MCF 10A (cell line): ENCODE measurements at regions not wholly inside any gene's neighbourhood (a gene's known extent, or its start where the extent isn't known, plus 50 kb on each side); places are given as distances from the start of the nearest gene placed in this dataset.

Experiments used
- BruUV-seq: library from RNA; stranded (reverse); fragments of 400-500 nt; replicated peaks from 2 replicates; lab custom pipeline; 2021; lab: Mats Ljungman, UMichigan
- CTCF ChIA-PET: fragments of 300-600 bp; sonication (Branson Sonifier 250); formaldehyde crosslinking; extraction: SDS; loops from one replicate; lab custom pipeline; 2021; ENCODE audit warnings: antibody characterized with exemption, inconsistent platforms; lab: Yijun Ruan, JAX
- POLR2A ChIA-PET: fragments of 300-600, 350-650 bp; sonication (Branson Sonifier 250); formaldehyde crosslinking; extraction: SDS; loops from one replicate; lab custom pipeline; 2020; ENCODE audit warnings: antibody characterized with exemption, inconsistent platforms; lab: Yijun Ruan, JAX
- DNase-seq: peaks from one replicate; pipeline ENCODE4 v3.0.0-alpha.2; 2018; ENCODE audit not compliant: unreplicated experiment
- H3K27ac Mint-ChIP-seq: one replicate; pipeline ENCODE4 v1.8.0; 2022; ENCODE audit warnings: mild to moderate bottlenecking, low read depth, mixed read lengths; ENCODE audit not compliant: unreplicated experiment
- H3K27me3 Mint-ChIP-seq: one replicate; pipeline ENCODE4 v1.8.0; 2022; ENCODE audit warnings: mixed read lengths; ENCODE audit not compliant: insufficient read depth, unreplicated experiment
- H3K36me3 Mint-ChIP-seq: one replicate; pipeline ENCODE4 v1.8.0; 2022; ENCODE audit warnings: mild to moderate bottlenecking, moderate library complexity, mixed read lengths; ENCODE audit not compliant: insufficient read depth, unreplicated experiment
- H3K4me1 Mint-ChIP-seq: one replicate; pipeline ENCODE4 v1.8.0; 2022; ENCODE audit warnings: mixed read lengths; ENCODE audit not compliant: insufficient read depth, unreplicated experiment
- H3K4me3 Mint-ChIP-seq: one replicate; pipeline ENCODE4 v1.8.0; 2022; ENCODE audit warnings: mild to moderate bottlenecking, moderate library complexity, mixed read lengths; ENCODE audit not compliant: unreplicated experiment
- H3K9me3 Mint-ChIP-seq: one replicate; pipeline ENCODE4 v1.8.0; 2022; ENCODE audit warnings: mixed read lengths; ENCODE audit not compliant: unreplicated experiment
- intact Hi-C: fragments of 100-400 bp; cut with micrococcal nuclease; formaldehyde crosslinking; loops from 2 replicates; pipeline ENCODE4 v1.14.1; 2022
- TF ChIP-seq, protein P1 (sequence below): fragments of 200-600 bp; IDR thresholded peaks from one replicate; pipeline ENCODE4 v1.8.0; 2022; ENCODE audit warnings: antibody characterized with exemption, mild to moderate bottlenecking; ENCODE audit not compliant: unreplicated experiment

DNA sequence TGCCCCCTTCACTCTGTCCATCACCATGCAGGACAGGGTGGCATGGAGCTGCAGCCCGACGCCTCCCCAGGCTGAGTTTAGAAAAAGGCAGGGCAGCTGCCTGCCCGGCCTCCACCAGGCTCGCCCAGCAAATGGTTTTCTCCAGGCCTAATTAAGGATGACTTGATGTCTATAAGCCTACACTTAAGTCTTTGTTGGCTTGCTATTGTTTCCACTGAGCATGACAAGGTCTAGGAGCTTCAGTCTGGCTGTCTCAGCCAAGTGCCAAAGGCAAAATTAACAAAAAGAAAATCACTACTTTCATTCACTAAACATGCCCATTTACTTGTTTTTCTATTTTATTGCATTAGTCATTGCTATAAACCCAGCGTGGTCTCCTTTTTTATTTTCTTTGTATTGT lies 372.2 kb downstream of the INSIG2 start:
- intact Hi-C loops = no loop called here
- ChIA-PET CTCF (interaction anchor here (0.7 to 1.0 kb wide), 2 partner anchors 12 to 871 kb away, joined by 3 read pairs; no protein-coding TSS in a partner anchor), POLR2A (interaction anchor here (0.6 kb wide), 1 partner anchor 13 kb away, joined by 3 read pairs; no protein-coding TSS in a partner anchor)
- DNase-seq = no peak
- BruUV-seq = no TSS peak
- Mint-ChIP-seq H3K27me3 (no peaks in the 10 kb centered on the region), H3K9me3 (no peaks in the 10 kb centered on the region), H3K4me3 (no peak overlapping the region), H3K27ac (no peak overlapping the region), H3K36me3 (no peaks in the 10 kb centered on the region), H3K4me1 (no peaks in the 10 kb centered on the region)
- TF ChIP-seq, protein P1, sequence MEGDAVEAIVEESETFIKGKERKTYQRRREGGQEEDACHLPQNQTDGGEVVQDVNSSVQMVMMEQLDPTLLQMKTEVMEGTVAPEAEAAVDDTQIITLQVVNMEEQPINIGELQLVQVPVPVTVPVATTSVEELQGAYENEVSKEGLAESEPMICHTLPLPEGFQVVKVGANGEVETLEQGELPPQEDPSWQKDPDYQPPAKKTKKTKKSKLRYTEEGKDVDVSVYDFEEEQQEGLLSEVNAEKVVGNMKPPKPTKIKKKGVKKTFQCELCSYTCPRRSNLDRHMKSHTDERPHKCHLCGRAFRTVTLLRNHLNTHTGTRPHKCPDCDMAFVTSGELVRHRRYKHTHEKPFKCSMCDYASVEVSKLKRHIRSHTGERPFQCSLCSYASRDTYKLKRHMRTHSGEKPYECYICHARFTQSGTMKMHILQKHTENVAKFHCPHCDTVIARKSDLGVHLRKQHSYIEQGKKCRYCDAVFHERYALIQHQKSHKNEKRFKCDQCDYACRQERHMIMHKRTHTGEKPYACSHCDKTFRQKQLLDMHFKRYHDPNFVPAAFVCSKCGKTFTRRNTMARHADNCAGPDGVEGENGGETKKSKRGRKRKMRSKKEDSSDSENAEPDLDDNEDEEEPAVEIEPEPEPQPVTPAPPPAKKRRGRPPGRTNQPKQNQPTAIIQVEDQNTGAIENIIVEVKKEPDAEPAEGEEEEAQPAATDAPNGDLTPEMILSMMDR = no peak

DNA sequence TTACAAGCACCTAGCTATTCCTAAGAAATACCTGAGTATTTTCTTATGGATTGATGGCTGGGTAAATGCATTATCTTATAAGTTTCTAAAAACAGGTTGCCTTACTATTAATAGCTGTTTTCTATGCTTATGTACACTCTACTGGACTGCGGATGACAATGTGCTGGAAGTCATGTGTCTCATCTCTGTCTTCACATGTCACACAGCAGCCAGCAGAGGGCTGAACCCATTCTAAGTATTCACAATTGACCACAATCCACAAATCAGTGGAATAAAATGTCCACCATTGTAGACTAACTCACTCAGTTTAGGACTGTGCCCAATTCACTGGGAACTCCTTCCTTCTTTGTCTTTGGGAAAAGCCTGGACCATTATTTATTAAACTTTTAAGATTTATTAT lies 371.2 kb downstream of the INSIG2 start:
- no peaks in the 10 kb centered on the region for H3K36me3 Mint-ChIP-seq
- TF ChIP-seq, protein P1 = no peak
- no peak overlapping the region for H3K27ac Mint-ChIP-seq
- H3K4me3 Mint-ChIP-seq = no peak overlapping the region
- no peaks in the 10 kb centered on the region for H3K27me3 Mint-ChIP-seq
- H3K4me1 Mint-ChIP-seq = no peaks in the 10 kb centered on the region
- DNase-seq = no peak
- ChIA-PET POLR2A (no interaction called here), CTCF (no interaction called here)
- BruUV-seq = no TSS peak
- no peaks in the 10 kb centered on the region for H3K9me3 Mint-ChIP-seq
- intact Hi-C loops = no loop called here

DNA sequence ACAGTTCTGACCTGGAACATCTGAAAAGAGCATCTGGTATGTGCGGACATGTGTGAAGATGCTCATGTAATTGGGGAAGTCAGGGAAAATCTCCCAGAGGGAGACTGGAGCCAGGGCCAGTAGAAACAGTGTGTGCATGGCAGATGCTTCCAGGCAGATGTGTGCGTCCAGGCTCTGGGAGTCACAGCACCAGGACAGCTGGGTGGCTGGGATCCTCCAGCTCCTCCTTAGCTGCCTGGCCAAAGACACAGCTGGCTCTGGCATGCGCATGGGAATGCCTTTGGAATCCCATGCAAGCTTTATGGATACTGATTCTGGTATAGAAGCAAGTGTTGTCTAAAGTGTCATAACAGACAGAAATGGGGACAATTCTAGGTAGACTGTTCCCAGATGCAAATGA lies 369.7 kb downstream of the INSIG2 start:
- TF ChIP-seq, protein P1 = no peak
- Mint-ChIP-seq H3K4me1 (no peaks in the 10 kb centered on the region), H3K36me3 (no peaks in the 10 kb centered on the region), H3K9me3 (no peaks in the 10 kb centered on the region), H3K27ac (no peak overlapping the region), H3K27me3 (no peaks in the 10 kb centered on the region), H3K4me3 (no peak overlapping the region)
- ChIA-PET POLR2A (no interaction called here), CTCF (interaction anchor here (0.6 to 1.7 kb wide), 3 partner anchors 10 to 1184 kb away, joined by 3 to 4 read pairs (median 3); no protein-coding TSS in a partner anchor)
- intact Hi-C loops = no loop called here
- BruUV-seq = no TSS peak
- DNase-seq = no peak

DNA sequence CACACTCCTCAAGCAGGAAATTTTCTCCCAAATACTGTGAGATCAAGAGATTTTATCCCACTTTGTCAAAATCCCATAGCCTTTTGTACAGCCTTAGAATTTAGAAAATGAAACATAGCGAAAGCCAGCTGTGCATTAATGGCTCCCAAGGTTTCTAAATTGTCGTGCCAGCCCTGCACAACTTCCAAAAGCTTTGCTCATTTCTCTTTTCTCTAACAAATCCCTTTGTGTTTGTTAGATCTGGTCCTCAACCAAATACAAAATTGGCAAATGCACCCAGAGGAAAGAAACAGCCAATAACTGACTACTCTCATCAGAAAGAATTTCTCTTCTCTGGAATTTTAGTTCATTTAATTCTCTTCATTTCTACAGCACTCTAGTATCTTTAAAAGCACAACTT lies 361.1 kb downstream of the INSIG2 start:
- CTCF ChIA-PET = interaction anchor here (1.3 to 2.1 kb wide), 2 partner anchors 18 to 228 kb away, joined by 3 to 7 read pairs; no protein-coding TSS in a partner anchor
- TF ChIP-seq, protein P1 = no peak
- H3K4me3 Mint-ChIP-seq = no peak overlapping the region
- POLR2A ChIA-PET = interaction anchor here (0.9 kb wide), 1 partner anchor 9 kb away, joined by 3 read pairs; no protein-coding TSS in a partner anchor
- H3K4me1 Mint-ChIP-seq = peaks cover under 1% of the 10 kb centered on the region
- H3K9me3 Mint-ChIP-seq = no peaks in the 10 kb centered on the region
- no peak for DNase-seq
- H3K36me3 Mint-ChIP-seq = no peaks in the 10 kb centered on the region
- H3K27me3 Mint-ChIP-seq = no peaks in the 10 kb centered on the region
- BruUV-seq = no TSS peak
- intact Hi-C loops = no loop called here
- H3K27ac Mint-ChIP-seq = no peak overlapping the region
